COLO829 (cell line): ENCODE measurements at regions not wholly inside any gene's neighbourhood (a gene's known extent, or its start where the extent isn't known, plus 50 kb on each side); places are given as distances from the start of the nearest gene placed in this dataset.

Source experiments
- DNase-seq: peaks from one replicate; pipeline ENCODE4 v3.0.0; 2012; ENCODE audit warnings: low spot score

GRCh38 chr21:16644685-16645084 is 868.2 kb upstream of the CXADR start:
- no peak for DNase-seq

DNA sequence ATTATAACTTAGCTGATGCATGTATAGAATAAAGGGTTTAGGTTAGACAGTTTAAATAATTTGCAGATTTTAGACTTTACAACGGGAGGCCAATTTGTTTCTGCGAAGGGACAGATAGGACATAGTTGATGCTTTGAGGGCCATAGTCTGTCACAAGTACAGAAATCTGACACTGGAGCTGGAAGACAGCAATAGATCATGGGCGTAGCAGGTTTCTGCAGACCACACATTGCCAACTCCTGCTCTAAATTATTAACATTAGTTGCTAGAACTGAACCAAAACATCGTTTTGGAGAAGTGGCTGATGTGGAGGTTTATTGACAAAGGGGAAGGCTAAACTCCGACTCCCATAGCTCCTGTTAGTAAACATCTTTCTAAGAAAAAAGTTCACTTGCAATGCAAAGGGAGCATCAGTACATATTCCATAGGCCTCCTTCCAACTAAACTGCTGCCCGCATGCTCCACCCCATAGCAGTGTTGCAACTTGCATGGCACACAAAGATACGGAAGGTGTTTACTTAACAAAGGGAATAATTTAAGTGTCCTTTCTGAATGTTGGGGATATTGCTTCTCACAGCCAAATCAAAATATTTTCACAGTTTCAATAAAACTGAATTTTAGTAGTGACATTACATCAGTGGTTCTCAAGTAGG is 862.0 kb upstream of the CXADR start:
- no peak for DNase-seq

- DNase-seq, result no peak
Measured at GRCh38 chr21:16651956-16652355, 860.9 kb upstream of the CXADR start.

DNA sequence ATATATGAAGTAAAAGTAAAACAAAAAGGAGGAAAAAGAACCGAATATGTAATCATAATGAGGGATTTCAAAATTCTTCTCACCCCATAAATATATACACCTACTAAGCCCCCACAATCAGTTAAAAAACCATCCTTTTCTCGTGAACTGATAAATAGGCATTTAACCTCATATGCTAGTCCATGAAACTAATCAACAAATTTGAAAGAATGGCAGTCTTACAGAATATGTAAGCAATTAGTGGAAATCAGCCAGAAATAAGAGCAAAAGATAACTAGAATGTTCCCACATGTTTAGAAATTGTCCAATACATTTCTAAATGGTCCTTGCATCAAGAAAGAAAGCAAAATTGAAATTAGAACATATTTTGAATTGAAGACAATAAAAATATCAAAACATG is 849.4 kb upstream of the CXADR start:
- no peak for DNase-seq

GRCh38 chr21:16667395-16667794 is 845.4 kb upstream of the CXADR start:
- DNase-seq, result no peak

- no peak for DNase-seq
Measured at GRCh38 chr21:16674949-16675348, 837.9 kb upstream of the CXADR start.

DNA sequence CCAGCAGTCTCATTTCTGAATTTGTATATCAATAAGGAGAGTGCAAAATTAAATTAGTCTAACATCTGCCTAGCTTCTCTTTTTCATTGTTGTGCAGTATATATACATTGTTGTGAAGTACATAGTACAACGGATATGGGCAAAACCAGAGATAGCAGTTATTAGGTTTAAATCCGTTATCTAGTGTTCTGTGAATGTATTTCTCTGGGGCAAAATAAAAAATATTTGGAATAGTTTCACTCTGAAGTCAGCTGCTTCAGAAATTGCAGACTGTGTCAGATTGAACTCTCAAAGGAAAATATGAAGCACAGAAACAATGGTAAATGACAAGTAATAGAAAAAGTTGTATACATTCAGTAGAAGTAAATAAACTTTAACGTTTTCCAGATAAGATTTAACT is 836.5 kb upstream of the CXADR start:
- DNase-seq, result no peak

- no peak for DNase-seq
Measured at GRCh38 chr21:16678429-16679160, 834.2 kb upstream of the CXADR start.

DNA sequence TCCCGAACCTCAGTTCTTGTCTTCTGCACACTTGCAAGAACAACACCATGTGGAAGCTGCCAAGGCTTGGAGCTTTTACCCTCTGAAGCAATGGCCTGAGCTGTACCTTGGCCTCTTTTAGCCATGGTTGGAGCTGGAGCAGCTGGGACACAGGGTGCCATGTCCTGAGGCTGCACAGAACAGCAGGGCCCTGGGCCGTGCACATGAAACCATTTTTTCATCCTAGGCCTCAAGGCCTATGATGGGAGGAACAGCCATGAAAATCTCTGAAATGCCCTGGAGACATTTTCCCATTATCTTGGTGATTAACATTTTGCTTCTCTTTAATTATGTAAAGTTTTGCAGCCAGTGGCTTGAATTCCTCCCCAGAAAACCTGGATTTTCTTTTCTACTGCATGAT is 817.8 kb upstream of the CXADR start:
- DNase-seq, result no peak

DNA sequence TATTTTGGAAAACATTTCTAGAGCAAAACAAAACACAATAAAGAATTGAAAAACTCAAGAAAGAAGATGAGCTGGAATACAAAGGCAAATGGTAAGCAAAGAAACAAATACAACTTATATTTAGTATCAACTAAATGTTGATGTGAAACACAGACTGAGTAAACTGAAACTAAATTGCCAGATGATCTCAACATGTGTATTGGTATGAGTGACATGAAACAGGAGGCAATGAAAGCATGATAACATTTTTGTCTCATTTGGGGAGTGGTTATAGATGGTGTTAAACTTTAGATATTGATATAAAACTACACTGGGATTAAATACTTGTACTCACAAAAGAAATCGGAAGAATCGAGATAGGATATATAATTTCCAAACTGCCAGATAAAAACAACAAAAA is 805.6 kb upstream of the CXADR start:
- DNase-seq, result no peak

- DNase-seq, result no peak
Measured at GRCh38 chr21:16708101-16708835, 804.6 kb upstream of the CXADR start.

DNA sequence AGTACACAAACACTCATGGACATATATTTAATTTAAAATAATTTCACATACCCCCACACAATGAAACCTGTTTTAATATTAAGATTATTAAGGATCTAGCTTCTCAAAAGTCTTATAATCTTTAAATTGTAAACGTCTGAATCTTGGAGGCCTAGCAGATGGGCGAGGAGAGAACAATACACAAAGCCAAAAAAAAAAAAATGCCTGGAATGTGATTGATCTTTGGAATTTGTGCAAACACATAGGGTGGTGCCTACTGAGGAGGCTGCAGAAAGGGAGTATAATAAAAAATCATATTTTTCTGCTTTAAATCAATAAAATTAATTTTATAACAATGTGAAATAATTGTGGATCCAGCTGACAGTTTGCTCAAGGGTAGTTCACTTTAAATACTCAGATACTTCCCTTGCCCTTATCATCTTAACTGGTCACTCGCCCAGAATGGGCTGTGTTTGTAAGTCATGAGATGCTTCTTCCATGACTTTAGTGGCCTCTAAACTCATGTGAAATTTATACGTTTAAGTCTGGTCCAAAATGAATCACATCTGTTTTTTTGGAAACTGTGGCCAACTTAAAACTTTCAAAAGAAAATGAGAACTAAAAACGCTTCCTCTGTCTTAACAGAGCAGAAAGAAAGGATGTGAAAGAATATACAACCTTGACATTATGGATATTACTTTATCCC is 802.8 kb upstream of the CXADR start:
- no peak for DNase-seq

DNA sequence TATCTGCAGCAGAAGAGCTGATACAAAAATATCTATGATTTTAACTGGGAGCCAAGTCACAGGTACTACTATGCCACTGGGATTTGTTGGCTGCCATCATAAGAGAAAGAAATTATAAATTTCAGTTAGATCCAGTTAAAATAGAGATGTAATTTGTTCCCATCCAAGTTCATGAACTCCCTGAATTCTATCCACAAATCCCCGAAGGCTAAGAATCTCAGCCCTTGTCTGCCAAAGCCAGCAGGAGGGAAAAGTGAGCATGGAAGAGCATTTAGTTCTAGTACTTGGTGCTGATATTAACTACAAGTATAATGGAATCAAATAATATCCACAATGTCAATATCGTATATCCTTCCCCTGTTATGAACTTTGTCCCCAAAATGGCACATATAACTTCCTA is 801.1 kb upstream of the CXADR start:
- DNase-seq, result no peak

GRCh38 chr21:16713331-16714117 is 799.3 kb upstream of the CXADR start:
- no peak for DNase-seq

DNA sequence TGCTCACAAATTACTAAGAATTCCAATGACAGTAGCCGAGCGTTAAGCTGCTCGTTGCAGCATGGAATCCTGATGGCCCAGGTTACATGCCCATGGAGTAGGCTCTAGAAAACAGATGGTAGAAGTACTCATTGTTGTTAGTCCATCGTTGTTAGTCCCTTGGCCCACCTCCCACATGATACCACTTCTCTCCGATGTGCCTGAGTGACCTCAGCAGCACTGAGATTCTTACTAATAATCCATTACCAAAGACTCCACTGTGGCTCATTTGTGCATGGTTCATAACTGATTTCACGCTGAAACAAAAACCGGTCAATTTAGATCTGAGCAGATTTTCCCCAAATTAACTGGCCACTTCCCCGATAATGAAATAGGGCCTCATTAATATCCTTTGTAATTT is 772.3 kb upstream of the CXADR start:
- no peak for DNase-seq

GRCh38 chr21:16741141-16741665 is 771.6 kb upstream of the CXADR start:
- DNase-seq, result no peak

GRCh38 chr21:16742131-16742641 is 770.7 kb upstream of the CXADR start:
- no peak for DNase-seq

- no peak for DNase-seq
Measured at GRCh38 chr21:16742741-16743140, 770.1 kb upstream of the CXADR start.

- DNase-seq, result no peak
Measured at GRCh38 chr21:16743317-16743716, 769.5 kb upstream of the CXADR start.

- DNase-seq, result no peak
Measured at GRCh38 chr21:16750926-16751325, 761.9 kb upstream of the CXADR start.

DNA sequence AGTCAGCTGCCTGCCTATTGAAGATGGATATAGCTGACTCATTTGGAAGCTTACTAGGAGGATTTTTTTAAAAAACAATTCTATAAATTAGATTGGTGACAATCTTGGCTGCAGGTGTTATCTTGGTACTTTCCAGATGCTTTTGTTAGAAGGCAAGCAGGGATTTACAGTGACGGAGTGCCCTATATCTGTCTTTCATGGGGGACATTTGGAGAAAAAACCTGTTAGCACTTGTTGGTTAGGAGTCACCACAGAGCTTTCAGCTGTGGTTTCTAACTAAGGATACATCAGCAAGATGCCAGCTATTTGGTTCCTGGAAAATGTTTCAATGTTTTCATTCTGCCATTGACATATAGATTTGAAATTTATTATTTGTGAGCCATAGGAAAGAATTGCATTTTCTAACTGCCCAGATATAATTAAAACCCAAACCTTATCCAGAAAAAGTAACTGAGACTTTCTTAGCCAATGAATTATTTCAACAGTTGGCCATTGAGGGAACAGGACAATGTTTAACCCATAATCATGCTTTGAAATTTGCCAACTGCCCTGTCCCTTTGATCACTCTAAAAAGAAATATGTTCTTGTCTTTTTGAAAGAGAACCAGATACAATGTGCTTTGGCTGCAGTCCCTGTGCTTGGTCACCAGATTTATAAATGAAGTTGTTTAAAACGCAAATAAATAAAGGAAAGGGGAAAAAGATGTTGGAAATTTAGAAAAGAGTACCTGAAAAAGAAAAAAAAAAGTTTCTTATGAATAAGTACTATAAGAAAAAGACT is 761.0 kb upstream of the CXADR start:
- DNase-seq, result no peak
